Neural progenitor cell (in vitro differentiated cells): ENCODE measurements at regions not wholly inside any gene's neighbourhood (a gene's known extent, or its start where the extent isn't known, plus 50 kb on each side); places are given as distances from the start of the nearest gene placed in this dataset.

ENCODE experiments used
- DNase-seq: peaks from one replicate; pipeline ENCODE4 v3.0.0-alpha.2; 2016; ENCODE audit warnings: low spot score
- H2AFZ ChIP-seq: fragments of 200-600 bp; sonication (generic); replicated peaks from 2 replicates; pipeline ENCODE4 v1.6.1; 2016; ENCODE audit warnings: antibody characterized with exemption
- H3F3A ChIP-seq: fragments of 200-600 bp; sonication (generic); 2 replicates; pipeline ENCODE4 v1.6.1; 2016; ENCODE audit warnings: antibody characterized with exemption, low read depth
- H3K27ac ChIP-seq: fragments of 200-600 bp; sonication (generic); 2 replicates; pipeline ENCODE4 v1.5.1; 2016; ENCODE audit warnings: mild to moderate bottlenecking
- H3K27me3 ChIP-seq: fragments of 200-600 bp; sonication (generic); 2 replicates; pipeline ENCODE4 v1.6.1; 2016; ENCODE audit warnings: mild to moderate bottlenecking, moderate library complexity
- H3K36me3 ChIP-seq: fragments of 200-600 bp; sonication (generic); 2 replicates; pipeline ENCODE4 v1.5.1; 2016
- H3K4me1 ChIP-seq: fragments of 200-600 bp; sonication (generic); 2 replicates; pipeline ENCODE4 v1.6.1; 2016; ENCODE audit warnings: mixed run types
- H3K4me2 ChIP-seq: fragments of 200-600 bp; sonication (generic); 2 replicates; pipeline ENCODE4 v1.6.1; 2016
- H3K4me3 ChIP-seq: fragments of 200-600 bp; sonication (generic); 2 replicates; pipeline ENCODE4 v1.5.1; 2016
- H3K79me2 ChIP-seq: fragments of 200-600 bp; sonication (generic); 2 replicates; pipeline ENCODE4 v1.6.1; 2016; ENCODE audit warnings: low read depth
- H3K9ac ChIP-seq: fragments of 200-600 bp; sonication (generic); 2 replicates; pipeline ENCODE4 v1.6.1; 2016
- H3K9me3 ChIP-seq: fragments of 200-600 bp; sonication (generic); 2 replicates; pipeline ENCODE4 v1.5.1; 2016; ENCODE audit warnings: low read depth
- H4K20me1 ChIP-seq: fragments of 200-600 bp; sonication (generic); 2 replicates; pipeline ENCODE4 v1.6.1; 2016; ENCODE audit warnings: low read depth
- H3K27ac Mint-ChIP-seq: 3 replicates; pipeline ENCODE4 v1.8.0; 2021; ENCODE audit warnings: mixed read lengths
- H3K27me3 Mint-ChIP-seq: 2 replicates; pipeline ENCODE4 v1.8.0; 2022; ENCODE audit warnings: low read depth, mild to moderate bottlenecking, inconsistent platforms, moderate library complexity, mixed read lengths; ENCODE audit not compliant: insufficient read depth
- H3K36me3 Mint-ChIP-seq: 3 replicates; pipeline ENCODE4 v1.8.0; 2021; ENCODE audit warnings: mixed read lengths
- H3K4me1 Mint-ChIP-seq: 3 replicates; pipeline ENCODE4 v1.8.0; 2021; ENCODE audit warnings: mixed read lengths
- H3K4me3 Mint-ChIP-seq: 3 replicates; pipeline ENCODE4 v1.8.0; 2021; ENCODE audit warnings: mild to moderate bottlenecking, moderate library complexity, mixed read lengths
- H3K9me3 Mint-ChIP-seq: 3 replicates; pipeline ENCODE4 v1.8.0; 2020; ENCODE audit warnings: mixed read lengths
- CTCF ChIP-seq: fragments of 200-600 bp; sonication (generic); IDR thresholded peaks from 2 replicates; pipeline ENCODE4 v1.5.1; 2017; ENCODE audit warnings: antibody characterized with exemption, mild to moderate bottlenecking
- EZH2 ChIP-seq: fragments of 200-600 bp; sonication (generic); IDR thresholded peaks from 2 replicates; pipeline ENCODE4 v1.6.1; 2017; ENCODE audit warnings: antibody characterized with exemption, mild to moderate bottlenecking, moderate library complexity
- EZH2phosphoT487 ChIP-seq: fragments of 200-600 bp; sonication (generic); IDR thresholded peaks from 2 replicates; pipeline ENCODE4 v1.6.1; 2017; ENCODE audit warnings: antibody characterized with exemption

- TF ChIP-seq EZH2phosphoT487 (no peak), EZH2 (no peak), CTCF (no peak)
- no peak overlapping the region for H2AFZ ChIP-seq
- H3K4me3 Mint-ChIP-seq: no peak overlapping the region
- no peaks in the 10 kb centered on the region for H3K27me3 ChIP-seq
- H3K9ac ChIP-seq: no peak overlapping the region
- no peak overlapping the region for H3K27ac ChIP-seq
- H3F3A ChIP-seq: no peaks in the 10 kb centered on the region
- H3K27me3 Mint-ChIP-seq: peaks cover 17% of the 10 kb centered on the region
- no peak overlapping the region for H3K4me2 ChIP-seq
- H3K79me2 ChIP-seq: no peaks in the 10 kb centered on the region
- H3K36me3 Mint-ChIP-seq: peaks cover 2% of the 10 kb centered on the region
- no peaks in the 10 kb centered on the region for H3K9me3 ChIP-seq
- peaks cover 18% of the 10 kb centered on the region for H3K4me1 Mint-ChIP-seq
- H3K4me1 ChIP-seq: peaks cover 7% of the 10 kb centered on the region
- H4K20me1 ChIP-seq: no peaks in the 10 kb centered on the region
- H3K4me3 ChIP-seq: no peak overlapping the region
- H3K36me3 ChIP-seq: no peaks in the 10 kb centered on the region
- H3K27ac Mint-ChIP-seq: no peak overlapping the region
- DNase-seq: no peak
- peaks cover 3% of the 10 kb centered on the region for H3K9me3 Mint-ChIP-seq
Measured at GRCh38 chr2:16076911-16077310, 136.6 kb downstream of the MYCN start.

- peaks cover 2% of the 10 kb centered on the region for H3K36me3 Mint-ChIP-seq
- no peak overlapping the region for H3K4me3 Mint-ChIP-seq
- no peaks in the 10 kb centered on the region for H3K79me2 ChIP-seq
- H3K27ac Mint-ChIP-seq: no peak overlapping the region
- no peaks in the 10 kb centered on the region for H3K36me3 ChIP-seq
- DNase-seq: no peak
- H2AFZ ChIP-seq: no peak overlapping the region
- H3F3A ChIP-seq: peaks cover 10% of the 10 kb centered on the region
- no peaks in the 10 kb centered on the region for H3K27me3 ChIP-seq
- TF ChIP-seq EZH2phosphoT487 (no peak), EZH2 (no peak), CTCF (no peak)
- H3K9me3 Mint-ChIP-seq: peaks cover 3% of the 10 kb centered on the region
- no peaks in the 10 kb centered on the region for H3K9me3 ChIP-seq
- H4K20me1 ChIP-seq: no peaks in the 10 kb centered on the region
- peaks cover 16% of the 10 kb centered on the region for H3K27me3 Mint-ChIP-seq
- no peak overlapping the region for H3K27ac ChIP-seq
- H3K4me3 ChIP-seq: no peak overlapping the region
- peaks cover 20% of the 10 kb centered on the region for H3K4me1 Mint-ChIP-seq
- H3K9ac ChIP-seq: no peak overlapping the region
- peaks cover 8% of the 10 kb centered on the region for H3K4me1 ChIP-seq
- H3K4me2 ChIP-seq: no peak overlapping the region
Measured at GRCh38 chr2:16075045-16076012, 135.0 kb downstream of the MYCN start.

- Mint-ChIP-seq H3K27me3 (peaks cover 16% of the 10 kb centered on the region), H3K9me3 (peaks cover 3% of the 10 kb centered on the region)
- no peak for TF ChIP-seq EZH2
- TF ChIP-seq CTCF: no peak
- no peak for TF ChIP-seq EZH2phosphoT487
Measured at GRCh38 chr2:16073921-16074425, 133.6 kb downstream of the MYCN start.

More at GRCh38 chr2:16073921-16074425, 133.6 kb downstream of the MYCN start:
- no peak overlapping the region for H2AFZ ChIP-seq
- H3K4me2 ChIP-seq: no peak overlapping the region
- H3K27ac ChIP-seq: no peak overlapping the region
- H3K4me3 ChIP-seq: no peak overlapping the region
- no peak for DNase-seq
- Mint-ChIP-seq H3K27ac (no peak overlapping the region), H3K4me3 (no peak overlapping the region), H3K4me1 (peaks cover 33% of the 10 kb centered on the region), H3K36me3 (peaks cover 2% of the 10 kb centered on the region)
- H3K79me2 ChIP-seq: no peaks in the 10 kb centered on the region
- peaks cover 19% of the 10 kb centered on the region for H3K4me1 ChIP-seq
- H3F3A ChIP-seq: peaks cover 24% of the 10 kb centered on the region
- H3K36me3 ChIP-seq: no peaks in the 10 kb centered on the region
- H3K9me3 ChIP-seq: no peaks in the 10 kb centered on the region
- H3K27me3 ChIP-seq: no peaks in the 10 kb centered on the region
- H3K9ac ChIP-seq: no peak overlapping the region
- H4K20me1 ChIP-seq: no peaks in the 10 kb centered on the region
